ENCODE measurements at regions not wholly inside any gene's neighbourhood (a gene's known extent, or its start where the extent isn't known, plus 50 kb on each side); places are given as distances from the start of the nearest gene placed in this dataset.

DNA sequence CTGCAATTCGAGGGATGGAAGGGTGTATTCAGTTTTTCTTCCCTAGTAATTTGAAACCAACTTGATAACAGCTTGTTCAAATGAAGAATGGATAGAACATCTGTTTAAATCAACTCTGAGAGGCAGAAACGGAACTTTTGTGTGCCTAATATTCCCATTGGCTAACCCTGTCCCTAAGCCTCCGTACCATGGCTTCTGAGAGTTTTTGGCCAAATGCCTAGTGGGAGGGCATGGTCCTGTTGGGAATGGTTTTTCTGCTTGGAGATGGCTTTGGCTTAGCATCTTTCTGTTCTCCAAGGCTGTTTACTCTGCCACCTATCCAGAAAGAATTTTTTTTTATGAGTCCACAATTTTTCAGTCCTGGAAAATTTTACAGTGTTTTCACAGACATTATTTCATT lies 126.7 kb upstream of the MLIP start:
- TF ChIP-seq, protein P1, sequence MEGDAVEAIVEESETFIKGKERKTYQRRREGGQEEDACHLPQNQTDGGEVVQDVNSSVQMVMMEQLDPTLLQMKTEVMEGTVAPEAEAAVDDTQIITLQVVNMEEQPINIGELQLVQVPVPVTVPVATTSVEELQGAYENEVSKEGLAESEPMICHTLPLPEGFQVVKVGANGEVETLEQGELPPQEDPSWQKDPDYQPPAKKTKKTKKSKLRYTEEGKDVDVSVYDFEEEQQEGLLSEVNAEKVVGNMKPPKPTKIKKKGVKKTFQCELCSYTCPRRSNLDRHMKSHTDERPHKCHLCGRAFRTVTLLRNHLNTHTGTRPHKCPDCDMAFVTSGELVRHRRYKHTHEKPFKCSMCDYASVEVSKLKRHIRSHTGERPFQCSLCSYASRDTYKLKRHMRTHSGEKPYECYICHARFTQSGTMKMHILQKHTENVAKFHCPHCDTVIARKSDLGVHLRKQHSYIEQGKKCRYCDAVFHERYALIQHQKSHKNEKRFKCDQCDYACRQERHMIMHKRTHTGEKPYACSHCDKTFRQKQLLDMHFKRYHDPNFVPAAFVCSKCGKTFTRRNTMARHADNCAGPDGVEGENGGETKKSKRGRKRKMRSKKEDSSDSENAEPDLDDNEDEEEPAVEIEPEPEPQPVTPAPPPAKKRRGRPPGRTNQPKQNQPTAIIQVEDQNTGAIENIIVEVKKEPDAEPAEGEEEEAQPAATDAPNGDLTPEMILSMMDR (IDR thresholded peaks at IDR 0.05; ENCODE audit: insufficient read depth, low read length, poor library complexity, severe bottlenecking) = no peak
- no peak for TF ChIP-seq EZH2phosphoT487 (conservative IDR thresholded peaks at IDR 0.05; ENCODE audit: low read length)
